NCI-H226 (cell line): ENCODE measurements at regions not wholly inside any gene's neighbourhood (a gene's known extent, or its start where the extent isn't known, plus 50 kb on each side); places are given as distances from the start of the nearest gene placed in this dataset.

Experiments
- DNase-seq: peaks from one replicate; pipeline ENCODE4 v3.0.0-alpha.2; 2015

- DNase-seq: no peak
These were observed 120.8 kb upstream of the ZNF507 start for GRCh38 chr19:32224371-32225244.

- DNase-seq: no peak
These were observed 117.7 kb upstream of the ZNF507 start for GRCh38 chr19:32227561-32228165.

GRCh38 chr19:32230441-32230840 lies 115.0 kb upstream of the ZNF507 start:
- no peak for DNase-seq

GRCh38 chr19:32231020-32231419 lies 114.4 kb upstream of the ZNF507 start:
- no peak for DNase-seq

- DNase-seq: no peak
These were observed 113.7 kb upstream of the ZNF507 start for GRCh38 chr19:32231691-32232090.

GRCh38 chr19:32232449-32232848 lies 113.0 kb upstream of the ZNF507 start:
- DNase-seq: no peak

- no peak for DNase-seq
These were observed 112.3 kb upstream of the ZNF507 start for GRCh38 chr19:32233091-32233490.

GRCh38 chr19:32233885-32234284 lies 111.5 kb upstream of the ZNF507 start:
- no peak for DNase-seq

- DNase-seq: no peak
These were observed 110.7 kb upstream of the ZNF507 start for GRCh38 chr19:32234663-32235217.

GRCh38 chr19:32238076-32238475 lies 107.3 kb upstream of the ZNF507 start:
- DNase-seq: no peak

- no peak for DNase-seq
These were observed 105.1 kb upstream of the ZNF507 start for GRCh38 chr19:32240316-32240715.

GRCh38 chr19:32241306-32241705 lies 104.1 kb upstream of the ZNF507 start:
- no peak for DNase-seq

- DNase-seq: no peak
These were observed 103.3 kb upstream of the ZNF507 start for GRCh38 chr19:32241932-32242710.

- no peak for DNase-seq
These were observed 99.4 kb upstream of the ZNF507 start for GRCh38 chr19:32246006-32246405.

- DNase-seq: no peak
These were observed 93.6 kb upstream of the ZNF507 start for GRCh38 chr19:32251634-32252332.

GRCh38 chr19:32252333-32252669 lies 93.1 kb upstream of the ZNF507 start:
- no peak for DNase-seq

GRCh38 chr19:32253683-32254508 lies 91.5 kb upstream of the ZNF507 start:
- DNase-seq: no peak

GRCh38 chr19:32254509-32254890 lies 90.9 kb upstream of the ZNF507 start:
- DNase-seq: no peak

GRCh38 chr19:32255536-32256295 lies 89.7 kb upstream of the ZNF507 start:
- DNase-seq: no peak

- DNase-seq: no peak
These were observed 89.0 kb upstream of the ZNF507 start for GRCh38 chr19:32256341-32256975.
